ENCODE measurements at regions not wholly inside any gene's neighbourhood (a gene's known extent, or its start where the extent isn't known, plus 50 kb on each side); places are given as distances from the start of the nearest gene placed in this dataset.

DNA sequence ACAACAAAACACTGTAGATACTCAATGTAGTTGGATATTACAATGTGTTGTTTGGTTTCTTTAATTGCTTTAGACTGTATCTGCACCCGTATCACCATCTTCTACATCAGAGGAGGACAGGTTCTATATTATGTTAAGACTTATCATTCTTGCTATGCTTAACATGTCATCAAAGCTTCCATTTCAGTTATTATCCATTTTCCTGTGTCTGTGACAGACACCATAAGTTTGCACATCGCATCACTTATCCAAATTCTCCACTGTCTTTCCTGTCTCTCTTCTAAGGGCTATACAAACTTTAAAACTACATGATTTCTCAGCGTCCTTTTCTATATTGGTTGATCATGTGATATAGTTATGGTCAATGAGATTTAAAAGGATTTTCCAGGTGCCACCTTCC is 719.0 kb downstream of the TBC1D32 start:
- TF ChIP-seq, protein P1, sequence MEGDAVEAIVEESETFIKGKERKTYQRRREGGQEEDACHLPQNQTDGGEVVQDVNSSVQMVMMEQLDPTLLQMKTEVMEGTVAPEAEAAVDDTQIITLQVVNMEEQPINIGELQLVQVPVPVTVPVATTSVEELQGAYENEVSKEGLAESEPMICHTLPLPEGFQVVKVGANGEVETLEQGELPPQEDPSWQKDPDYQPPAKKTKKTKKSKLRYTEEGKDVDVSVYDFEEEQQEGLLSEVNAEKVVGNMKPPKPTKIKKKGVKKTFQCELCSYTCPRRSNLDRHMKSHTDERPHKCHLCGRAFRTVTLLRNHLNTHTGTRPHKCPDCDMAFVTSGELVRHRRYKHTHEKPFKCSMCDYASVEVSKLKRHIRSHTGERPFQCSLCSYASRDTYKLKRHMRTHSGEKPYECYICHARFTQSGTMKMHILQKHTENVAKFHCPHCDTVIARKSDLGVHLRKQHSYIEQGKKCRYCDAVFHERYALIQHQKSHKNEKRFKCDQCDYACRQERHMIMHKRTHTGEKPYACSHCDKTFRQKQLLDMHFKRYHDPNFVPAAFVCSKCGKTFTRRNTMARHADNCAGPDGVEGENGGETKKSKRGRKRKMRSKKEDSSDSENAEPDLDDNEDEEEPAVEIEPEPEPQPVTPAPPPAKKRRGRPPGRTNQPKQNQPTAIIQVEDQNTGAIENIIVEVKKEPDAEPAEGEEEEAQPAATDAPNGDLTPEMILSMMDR (IDR thresholded peaks at IDR 0.05; ENCODE audit: low read depth, low read length): no peak
- no peak for DNase-seq (ENCODE audit: extremely low read depth, low read depth)

DNA sequence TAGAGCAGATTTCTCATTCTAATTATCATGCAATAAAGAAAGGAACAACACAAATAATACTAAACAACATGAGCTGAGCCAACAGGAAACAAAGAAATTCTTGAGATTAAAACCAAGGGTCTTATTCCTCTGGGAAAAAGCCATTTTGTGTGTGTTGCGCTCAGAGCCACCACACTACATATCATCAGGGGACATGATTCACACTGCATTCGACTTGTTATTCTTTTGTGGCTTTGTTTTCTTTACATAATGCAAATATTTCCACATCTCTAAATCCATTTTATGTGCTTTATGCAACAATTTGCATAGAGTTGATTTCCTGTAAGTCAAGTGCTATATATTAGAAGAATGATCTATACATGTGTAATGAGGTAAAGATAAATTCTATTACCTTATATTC is 719.6 kb downstream of the TBC1D32 start:
- TF ChIP-seq, protein P1 (IDR thresholded peaks at IDR 0.05; ENCODE audit: low read depth, low read length): no peak
- no peak for DNase-seq (ENCODE audit: extremely low read depth, low read depth)

DNA sequence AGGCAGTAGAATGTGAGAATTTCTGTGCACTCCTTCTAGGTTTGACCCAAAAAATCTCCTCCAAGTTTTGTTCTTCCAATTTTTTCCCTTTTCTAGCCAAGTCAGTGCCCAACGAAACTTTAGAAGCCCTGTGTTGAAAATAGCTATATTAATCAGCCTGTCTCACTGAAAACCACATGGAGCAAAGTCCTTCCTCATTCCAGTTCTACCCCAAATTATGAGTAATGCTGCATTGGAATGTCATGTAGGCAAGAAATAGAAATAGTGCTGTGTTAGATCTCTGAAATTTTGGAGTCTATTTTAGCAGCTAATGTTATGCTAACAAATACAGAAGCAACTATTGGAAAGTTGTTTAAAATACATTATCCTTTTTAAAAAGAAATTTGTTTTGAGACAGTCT is 725.5 kb downstream of the TBC1D32 start:
- DNase-seq (ENCODE audit: extremely low read depth, low read depth): no peak
- TF ChIP-seq, protein P1 (IDR thresholded peaks at IDR 0.05; ENCODE audit: low read depth, low read length): no peak

DNA sequence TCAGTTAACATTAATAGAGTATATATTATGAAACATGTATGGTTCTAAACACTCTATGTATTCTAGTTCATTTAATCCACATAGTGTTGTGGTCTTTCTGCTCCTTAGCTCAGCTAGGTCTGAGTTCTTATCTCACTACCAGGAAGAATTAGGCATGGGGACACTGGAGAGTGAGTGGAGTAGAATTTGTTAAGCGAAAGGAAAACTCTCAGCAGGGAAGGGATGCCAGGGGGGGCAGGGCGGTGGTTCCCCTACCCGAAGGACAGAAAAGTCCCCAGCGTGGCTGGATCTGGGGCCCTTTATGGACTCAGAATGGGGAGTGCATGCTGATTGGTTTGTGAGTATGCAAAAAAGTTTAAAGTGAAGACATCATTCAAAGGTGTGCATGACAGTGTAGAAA is 727.5 kb downstream of the TBC1D32 start:
- TF ChIP-seq, protein P1 (IDR thresholded peaks at IDR 0.05; ENCODE audit: low read depth, low read length): no peak
- no peak for DNase-seq (ENCODE audit: extremely low read depth, low read depth)

DNA sequence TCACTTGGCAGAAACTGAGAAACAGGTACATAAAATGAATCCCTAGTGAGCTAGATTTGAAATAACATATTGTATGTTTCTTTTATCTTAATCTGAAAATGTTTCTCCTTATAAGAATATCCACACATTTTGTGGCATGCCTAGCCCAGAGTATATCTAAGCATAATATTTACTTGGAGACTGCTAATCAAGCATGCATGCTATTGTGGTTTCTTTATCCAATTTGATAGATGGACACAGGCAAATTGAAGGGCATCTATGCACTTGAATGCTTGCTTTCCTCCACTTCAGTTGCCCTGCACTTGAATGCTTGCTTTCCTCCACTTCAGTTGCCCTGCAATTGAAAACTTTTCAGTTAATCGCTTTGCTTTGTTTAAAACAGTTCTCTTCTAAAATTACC is 729.8 kb downstream of the TBC1D32 start:
- no peak for DNase-seq (ENCODE audit: extremely low read depth, low read depth)
- TF ChIP-seq, protein P1 (IDR thresholded peaks at IDR 0.05; ENCODE audit: low read depth, low read length): no peak

DNA sequence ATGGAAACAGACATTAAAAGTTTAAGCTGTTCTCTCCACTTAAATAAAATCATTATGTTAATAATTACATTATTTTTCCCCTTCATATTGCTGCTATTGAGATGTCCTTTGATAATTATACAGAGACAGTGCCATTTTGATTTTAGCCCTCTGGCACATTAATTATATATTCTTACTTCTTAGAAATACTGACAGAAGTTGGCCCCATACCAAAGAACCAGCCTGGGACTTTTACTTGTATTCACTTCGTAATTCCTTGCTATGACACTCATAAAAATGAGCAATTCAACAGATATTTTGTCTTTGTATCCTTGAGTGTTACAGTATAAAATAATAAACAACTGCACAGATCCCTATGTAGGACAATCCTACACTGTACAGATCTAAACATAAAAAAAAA is 743.7 kb downstream of the TBC1D32 start:
- no peak for DNase-seq (ENCODE audit: extremely low read depth, low read depth)
- TF ChIP-seq, protein P1 (IDR thresholded peaks at IDR 0.05; ENCODE audit: low read depth, low read length): no peak

DNA sequence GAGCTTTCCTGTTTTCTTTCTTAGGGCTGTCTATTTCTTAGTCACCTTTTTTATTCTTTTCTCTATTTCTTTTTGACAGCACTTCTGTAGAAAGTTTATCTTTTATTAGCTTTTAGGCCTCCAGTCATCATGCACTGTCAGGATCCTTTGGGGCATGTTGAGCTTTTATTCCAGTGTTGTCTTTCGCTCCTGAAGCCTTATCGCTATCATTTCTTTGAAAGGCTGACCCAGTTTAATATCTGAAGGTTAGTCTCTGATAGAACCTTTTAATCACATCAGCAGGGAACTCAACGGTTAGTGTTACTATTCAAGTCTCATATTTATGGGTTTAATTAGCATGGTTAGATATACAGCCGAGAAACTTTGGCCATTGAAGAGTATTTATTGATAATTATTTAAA is 745.9 kb downstream of the TBC1D32 start:
- DNase-seq (ENCODE audit: extremely low read depth, low read depth): no peak
- TF ChIP-seq, protein P1 (IDR thresholded peaks at IDR 0.05; ENCODE audit: low read depth, low read length): no peak

Measured in AG09319 (cell line).